Pancreas (tissue), 10 donors: ENCODE measurements at regions not wholly inside any gene's neighbourhood (a gene's known extent, or its start where the extent isn't known, plus 50 kb on each side); places are given as distances from the start of the nearest gene placed in this dataset.
A peak's percentile ranks its signal among the peaks of the same experiment; 100 is the strongest.
"Not testable (repeated sequence)": the region's sequence is repeated elsewhere in the genome, so short reads cannot be mapped to it uniquely, and the experiment has no call there.

Experiments used
- ATAC-seq, 4 donors: fragments of 200-7000 bp; cut with Tn5 transposase; one replicate each; pipeline versions ENCODE4 v1.8.0 to v1.9.1; 2020; ENCODE audit warnings: mild to moderate bottlenecking in 4 of 4, moderate library complexity in 4 of 4
- DNase-seq, 6 donors: peaks; one replicate each; pipeline ENCODE4 v3.0.0-alpha.2; 2020
- FAIRE-seq: peaks from 2 replicates; lab custom pipeline; 2012; peaks lifted over from hg19 to GRCh38; lab: Jason Lieb, UNC
- H3K27ac ChIP-seq, 4 donors: fragments of 200-600 bp; sonication (generic); 1 replicate in 3 of 4; 2 replicates in 1 of 4; pipeline versions ENCODE4 v1.5.0 to v1.8.0; 2020
- H3K27me3 ChIP-seq, 4 donors: fragments of 200-600 bp; one replicate each; pipeline ENCODE4 v1.8.0; 2021
- H3K36me3 ChIP-seq, 3 donors: fragments of 200-600 bp; sonication (generic) in 1 of 3; one replicate each; pipeline versions ENCODE4 v1.5.0 to v1.8.0; 2020 to 2021
- H3K4me1 ChIP-seq, 3 donors: fragments of 200-600 bp; one replicate each; pipeline ENCODE4 v1.8.0; 2021
- H3K4me3 ChIP-seq, 4 donors: fragments of 200-600 bp; sonication (generic) in 2 of 4; one replicate each; pipeline versions ENCODE4 v1.5.0 to v1.8.0; 2020 to 2021
- H3K9me3 ChIP-seq, 4 donors: fragments of 200-600 bp; one replicate each; pipeline ENCODE4 v1.8.0; 2021
- CTCF ChIP-seq, 4 donors: fragments of 200-600 bp; sonication (generic) in 3 of 4; IDR thresholded peaks; one replicate each; pipeline versions ENCODE4 v1.5.0 to v1.8.0; 2021; ENCODE audit warnings: antibody characterized with exemption in 4 of 4
- WGBS, 2 donors: extraction: QIAGEN DNeasy Blood & Tissue Kit; methylation state at CpG; one replicate each; pipeline ENCODE4 v1.1.7; 2013; 5-methylcytosine and 5-hydroxymethylcytosine counted together
- intact Hi-C, 3 donors: fragments of 100-400 bp; cut with DNase I; formaldehyde crosslinking; loops; one replicate each; pipeline versions ENCODE4 v1.11.1 to v1.14.2; 2022
- donor health status: healthy with polysubstance abuse.
- donor health status: DM: no; HTN: no; CAD: no; lungs with moderate emphysema.
- donor health status: DM: no; HTN: no; CAD: no.
- donor health status: control.
- donor health status: control.
- donor health status: Bipolar disorder and iron deficiency.
- donor health status: DM: yes; HTN: yes; CAD: no.
- donor health status: DM: no; HTN: no; CAD: no.
- donor health status: DM: no; HTN: no; CAD: no.
- donor health status: DM: yes; HTN: yes; CAD: no.

- FAIRE-seq (no peak), ATAC-seq (no peak), DNase-seq (no peak)
- intact Hi-C loops = no loop called here
- TF ChIP-seq CTCF (IDR thresholded peaks at IDR 0.05) = no peak
- Histone ChIP-seq H3K27ac (no peak overlapping the region), H3K4me3 (no peak overlapping the region), H3K36me3 (no peaks in the 10 kb centered on the region), H3K9me3 (no peaks in the 10 kb centered on the region), H3K4me1 (no peaks in the 10 kb centered on the region), H3K27me3 (no peaks in the 10 kb centered on the region)
- 41 to 77% methylated on average over 1 of the region's 1 CpG for WGBS, 2 donors
Measured at GRCh38 chr9:30605936-30606335, 1778.5 kb upstream of the ACO1 start.

- Histone ChIP-seq H3K36me3 (no peaks in the 10 kb centered on the region), H3K4me3 (no peak overlapping the region), H3K27me3 (no peaks in the 10 kb centered on the region), H3K27ac (no peak overlapping the region), H3K9me3 (no peaks in the 10 kb centered on the region), H3K4me1 (no peaks in the 10 kb centered on the region)
- FAIRE-seq (no peak), DNase-seq (no peak), ATAC-seq (no peak)
- intact Hi-C loops = no loop called here
- 46 to 52% methylated on average over 1 of the region's 1 CpG for WGBS, 2 donors
- no peak for TF ChIP-seq CTCF (IDR thresholded peaks at IDR 0.05)
Measured at GRCh38 chr9:30609713-30610112, 1774.7 kb upstream of the ACO1 start.

- ATAC-seq, H3K36me3 ChIP-seq, intact Hi-C loops, FAIRE-seq, H3K4me3 ChIP-seq, H3K4me1 ChIP-seq, H3K27me3 ChIP-seq, DNase-seq, H3K9me3 ChIP-seq, H3K27ac ChIP-seq: not testable (repeated sequence)
- 74 to 78% methylated on average over 7 of the region's 7 CpGs for WGBS, 2 donors
Measured at GRCh38 chr9:30616782-30617181, 1767.7 kb upstream of the ACO1 start.

GRCh38 chr9:30622561-30622960 is 1761.9 kb upstream of the ACO1 start:
- intact Hi-C loops = no loop called here
- no peak for TF ChIP-seq CTCF (IDR thresholded peaks at IDR 0.05)
- Histone ChIP-seq H3K9me3 (no peaks in the 10 kb centered on the region), H3K36me3 (no peaks in the 10 kb centered on the region), H3K4me1 (no peaks in the 10 kb centered on the region), H3K27ac (no peak overlapping the region), H3K4me3 (no peak overlapping the region), H3K27me3 (no peaks in the 10 kb centered on the region)
- no peak for ATAC-seq
- 58 to 71% methylated on average over 4 of the region's 4 CpGs for WGBS, 2 donors
- no peak for FAIRE-seq
- no peak for DNase-seq

GRCh38 chr9:30628915-30629567 is 1755.4 kb upstream of the ACO1 start:
- Histone ChIP-seq H3K36me3 (no peaks in the 10 kb centered on the region), H3K27ac (no peak overlapping the region), H3K4me1 (no peaks in the 10 kb centered on the region), H3K27me3 (no peaks in the 10 kb centered on the region), H3K9me3 (no peaks in the 10 kb centered on the region), H3K4me3 (no peak overlapping the region)
- no peak for TF ChIP-seq CTCF (IDR thresholded peaks at IDR 0.05)
- ATAC-seq = peak in 3 of 4 donors; percentile 56 to 81 (median 60)
- no peak for FAIRE-seq
- intact Hi-C loops = no loop called here
- DNase-seq = no peak
- WGBS, 2 donors = 13 to 29% methylated on average over 2 of the region's 2 CpGs
